ENCODE measurements at regions not wholly inside any gene's neighbourhood (a gene's known extent, or its start where the extent isn't known, plus 50 kb on each side); places are given as distances from the start of the nearest gene placed in this dataset.

- DNase-seq (ENCODE audit: low read depth) = no peak
- Histone ChIP-seq H3K36me3 (ENCODE audit: control insufficient read depth, insufficient read depth, low read length) (no peaks in the 10 kb centered on the region), H3K4me3 (ENCODE audit: low read depth, low read length) (no peak overlapping the region), H3K27me3 (ENCODE audit: control insufficient read depth, insufficient read depth, low read length) (no peaks in the 10 kb centered on the region)
- TF ChIP-seq, protein P1, sequence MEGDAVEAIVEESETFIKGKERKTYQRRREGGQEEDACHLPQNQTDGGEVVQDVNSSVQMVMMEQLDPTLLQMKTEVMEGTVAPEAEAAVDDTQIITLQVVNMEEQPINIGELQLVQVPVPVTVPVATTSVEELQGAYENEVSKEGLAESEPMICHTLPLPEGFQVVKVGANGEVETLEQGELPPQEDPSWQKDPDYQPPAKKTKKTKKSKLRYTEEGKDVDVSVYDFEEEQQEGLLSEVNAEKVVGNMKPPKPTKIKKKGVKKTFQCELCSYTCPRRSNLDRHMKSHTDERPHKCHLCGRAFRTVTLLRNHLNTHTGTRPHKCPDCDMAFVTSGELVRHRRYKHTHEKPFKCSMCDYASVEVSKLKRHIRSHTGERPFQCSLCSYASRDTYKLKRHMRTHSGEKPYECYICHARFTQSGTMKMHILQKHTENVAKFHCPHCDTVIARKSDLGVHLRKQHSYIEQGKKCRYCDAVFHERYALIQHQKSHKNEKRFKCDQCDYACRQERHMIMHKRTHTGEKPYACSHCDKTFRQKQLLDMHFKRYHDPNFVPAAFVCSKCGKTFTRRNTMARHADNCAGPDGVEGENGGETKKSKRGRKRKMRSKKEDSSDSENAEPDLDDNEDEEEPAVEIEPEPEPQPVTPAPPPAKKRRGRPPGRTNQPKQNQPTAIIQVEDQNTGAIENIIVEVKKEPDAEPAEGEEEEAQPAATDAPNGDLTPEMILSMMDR (IDR thresholded peaks at IDR 0.05; ENCODE audit: insufficient read depth, low read length, poor library complexity, severe bottlenecking) = no peak
Measured at GRCh38 chr9:82616545-82616944, 446.4 kb downstream of the RASEF start.

GRCh38 chr9:82621447-82621846 is 441.5 kb downstream of the RASEF start:
- H3K27me3 ChIP-seq (ENCODE audit: control insufficient read depth, insufficient read depth, low read length) = no peaks in the 10 kb centered on the region
- H3K36me3 ChIP-seq (ENCODE audit: control insufficient read depth, insufficient read depth, low read length) = no peaks in the 10 kb centered on the region
- TF ChIP-seq, protein P1 (IDR thresholded peaks at IDR 0.05; ENCODE audit: insufficient read depth, low read length, poor library complexity, severe bottlenecking) = no peak
- no peak for DNase-seq (ENCODE audit: low read depth)
- H3K4me3 ChIP-seq (ENCODE audit: low read depth, low read length) = no peak overlapping the region

GRCh38 chr9:82637368-82637767 is 425.6 kb downstream of the RASEF start:
- DNase-seq (ENCODE audit: low read depth) = no peak
- no peaks in the 10 kb centered on the region for H3K27me3 ChIP-seq (ENCODE audit: control insufficient read depth, insufficient read depth, low read length)
- H3K36me3 ChIP-seq (ENCODE audit: control insufficient read depth, insufficient read depth, low read length) = no peaks in the 10 kb centered on the region
- TF ChIP-seq, protein P1 (IDR thresholded peaks at IDR 0.05; ENCODE audit: insufficient read depth, low read length, poor library complexity, severe bottlenecking) = no peak
- H3K4me3 ChIP-seq (ENCODE audit: low read depth, low read length) = no peak overlapping the region

DNA sequence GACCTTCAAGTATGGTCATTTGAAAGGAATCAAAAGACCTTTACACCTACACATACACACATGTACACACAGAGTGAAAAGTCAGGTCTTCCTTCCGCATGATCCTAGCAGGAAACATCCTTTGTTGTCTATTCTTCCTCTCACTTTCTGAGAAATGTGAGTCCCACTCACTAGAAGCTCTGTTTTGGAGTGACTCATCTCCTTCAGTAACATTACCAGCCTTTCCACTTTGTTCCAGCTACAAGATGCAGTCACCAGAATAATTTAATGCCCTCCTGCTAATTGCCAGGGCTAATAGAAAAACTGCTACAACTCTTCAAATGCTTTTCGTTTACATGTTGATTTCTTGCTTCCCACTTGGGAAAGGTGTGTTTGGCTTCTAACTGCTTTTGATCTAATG is 417.3 kb downstream of the RASEF start:
- no peak overlapping the region for H3K4me3 ChIP-seq (ENCODE audit: low read depth, low read length)
- no peaks in the 10 kb centered on the region for H3K27me3 ChIP-seq (ENCODE audit: control insufficient read depth, insufficient read depth, low read length)
- no peaks in the 10 kb centered on the region for H3K36me3 ChIP-seq (ENCODE audit: control insufficient read depth, insufficient read depth, low read length)
- peak; percentile 7 for DNase-seq (ENCODE audit: low read depth)
- TF ChIP-seq, protein P1 (IDR thresholded peaks at IDR 0.05; ENCODE audit: insufficient read depth, low read length, poor library complexity, severe bottlenecking) = no peak

GRCh38 chr9:82650368-82650767 is 412.6 kb downstream of the RASEF start:
- TF ChIP-seq, protein P1 (IDR thresholded peaks at IDR 0.05; ENCODE audit: insufficient read depth, low read length, poor library complexity, severe bottlenecking) = no peak
- no peaks in the 10 kb centered on the region for H3K27me3 ChIP-seq (ENCODE audit: control insufficient read depth, insufficient read depth, low read length)
- no peaks in the 10 kb centered on the region for H3K36me3 ChIP-seq (ENCODE audit: control insufficient read depth, insufficient read depth, low read length)
- no peak overlapping the region for H3K4me3 ChIP-seq (ENCODE audit: low read depth, low read length)
- no peak for DNase-seq (ENCODE audit: low read depth)

GRCh38 chr9:82651474-82651873 is 411.5 kb downstream of the RASEF start:
- TF ChIP-seq, protein P1 (IDR thresholded peaks at IDR 0.05; ENCODE audit: insufficient read depth, low read length, poor library complexity, severe bottlenecking) = no peak
- Histone ChIP-seq H3K27me3 (ENCODE audit: control insufficient read depth, insufficient read depth, low read length) (no peaks in the 10 kb centered on the region), H3K36me3 (ENCODE audit: control insufficient read depth, insufficient read depth, low read length) (no peaks in the 10 kb centered on the region), H3K4me3 (ENCODE audit: low read depth, low read length) (no peak overlapping the region)
- no peak for DNase-seq (ENCODE audit: low read depth)
